HG03565 (cell line): ENCODE measurements at regions not wholly inside any gene's neighbourhood (a gene's known extent, or its start where the extent isn't known, plus 50 kb on each side); places are given as distances from the start of the nearest gene placed in this dataset.
A peak's percentile ranks its signal among the peaks of the same experiment; 100 is the strongest.

Source experiments
- ATAC-seq: cut with Tn5 transposase; IDR thresholded peaks from one replicate; pipeline ENCODE4 v1.9.1; 2021; ENCODE audit warnings: mild to moderate bottlenecking, moderate library complexity; ENCODE audit not compliant: unreplicated experiment

DNA sequence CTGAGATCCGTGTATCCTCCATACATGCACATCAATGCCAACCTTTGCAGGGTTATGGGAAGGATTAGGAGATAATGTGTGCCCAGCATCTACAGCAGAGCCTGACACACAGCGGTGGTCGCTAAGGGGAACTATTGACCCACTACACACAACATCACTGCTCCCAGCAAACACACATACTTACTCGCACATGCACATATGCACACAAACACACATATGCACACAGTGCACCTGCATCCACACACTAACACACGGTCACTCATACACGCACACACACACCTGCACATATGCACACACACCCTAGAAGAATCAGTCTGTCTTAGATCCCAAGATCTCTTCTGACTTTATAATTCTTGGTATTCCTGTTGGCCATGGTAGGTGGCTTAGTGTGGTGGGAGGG lies 118.3 kb downstream of the GYPC start:
- ATAC-seq = no peak

DNA sequence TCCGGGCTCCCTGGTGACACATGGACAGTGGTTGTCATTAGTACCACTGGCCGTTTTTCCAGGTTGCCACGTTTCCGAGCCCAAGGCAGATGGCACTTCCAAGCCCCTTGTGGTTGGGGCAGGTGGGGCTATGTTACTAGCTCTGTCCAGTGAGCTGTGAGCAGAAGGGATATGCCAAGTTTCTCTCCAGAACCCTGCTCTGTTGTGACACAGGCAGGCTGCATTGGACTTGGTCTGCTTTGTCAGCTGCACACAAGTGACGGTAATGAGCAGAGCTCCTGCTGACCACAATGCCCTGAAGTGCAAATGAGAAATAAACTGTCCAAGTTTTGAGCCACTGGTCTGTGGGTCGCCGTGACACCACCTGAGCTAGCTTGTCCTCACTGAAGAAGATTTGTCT lies 118.8 kb downstream of the GYPC start:
- no peak for ATAC-seq

DNA sequence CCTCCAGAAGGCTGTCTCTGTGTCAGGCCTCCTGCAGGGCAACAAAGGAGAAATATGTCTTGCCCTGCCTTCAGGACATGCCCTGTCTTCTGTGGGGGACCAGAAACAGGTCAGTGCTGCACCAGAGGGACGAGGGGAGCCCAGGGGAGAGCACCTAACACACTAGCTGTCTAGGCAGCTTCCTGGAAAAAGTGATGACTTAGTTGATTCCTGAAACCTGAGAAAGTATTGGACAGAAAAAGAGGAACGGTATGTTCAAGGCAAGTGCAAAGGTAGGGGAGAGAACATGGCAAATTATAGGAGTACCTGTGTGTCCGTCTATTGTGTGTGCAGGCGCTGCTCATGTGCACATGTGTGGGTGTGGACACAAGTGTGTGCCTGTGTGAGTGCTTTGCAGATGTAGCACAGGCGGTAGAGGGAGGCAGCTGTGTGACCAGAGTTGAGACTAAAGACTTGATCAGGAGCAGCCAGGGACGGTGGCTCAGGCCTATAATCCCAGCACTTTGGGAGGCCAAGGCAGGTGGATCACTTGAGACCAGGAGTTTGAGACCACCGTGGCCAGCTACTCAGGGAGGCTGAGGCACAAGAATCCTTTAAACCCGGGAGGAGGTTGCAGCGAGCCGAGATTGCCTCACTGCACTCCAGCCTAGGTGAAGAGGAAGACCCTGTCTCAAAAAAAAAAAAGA lies 119.5 kb downstream of the GYPC start:
- no peak for ATAC-seq

DNA sequence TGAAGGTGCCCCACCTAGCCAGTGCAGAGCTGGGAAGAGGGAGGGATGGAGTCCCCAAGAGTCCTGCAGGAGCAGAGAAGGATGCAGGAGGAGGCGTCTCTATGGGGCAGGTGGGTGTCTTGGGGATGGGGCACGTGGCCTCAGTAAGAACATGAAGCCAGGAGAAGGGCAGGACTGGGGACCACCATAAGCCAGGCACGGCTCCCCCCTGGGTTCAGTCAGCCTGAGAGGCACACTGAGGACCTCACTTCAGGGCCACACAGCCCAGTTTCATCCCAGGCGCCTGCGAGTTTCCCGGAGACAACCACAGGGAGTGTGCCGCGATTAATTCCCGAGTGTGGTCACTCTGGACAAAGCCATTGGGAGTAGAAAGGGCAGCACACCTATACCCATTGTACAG lies 120.3 kb downstream of the GYPC start:
- no peak for ATAC-seq

DNA sequence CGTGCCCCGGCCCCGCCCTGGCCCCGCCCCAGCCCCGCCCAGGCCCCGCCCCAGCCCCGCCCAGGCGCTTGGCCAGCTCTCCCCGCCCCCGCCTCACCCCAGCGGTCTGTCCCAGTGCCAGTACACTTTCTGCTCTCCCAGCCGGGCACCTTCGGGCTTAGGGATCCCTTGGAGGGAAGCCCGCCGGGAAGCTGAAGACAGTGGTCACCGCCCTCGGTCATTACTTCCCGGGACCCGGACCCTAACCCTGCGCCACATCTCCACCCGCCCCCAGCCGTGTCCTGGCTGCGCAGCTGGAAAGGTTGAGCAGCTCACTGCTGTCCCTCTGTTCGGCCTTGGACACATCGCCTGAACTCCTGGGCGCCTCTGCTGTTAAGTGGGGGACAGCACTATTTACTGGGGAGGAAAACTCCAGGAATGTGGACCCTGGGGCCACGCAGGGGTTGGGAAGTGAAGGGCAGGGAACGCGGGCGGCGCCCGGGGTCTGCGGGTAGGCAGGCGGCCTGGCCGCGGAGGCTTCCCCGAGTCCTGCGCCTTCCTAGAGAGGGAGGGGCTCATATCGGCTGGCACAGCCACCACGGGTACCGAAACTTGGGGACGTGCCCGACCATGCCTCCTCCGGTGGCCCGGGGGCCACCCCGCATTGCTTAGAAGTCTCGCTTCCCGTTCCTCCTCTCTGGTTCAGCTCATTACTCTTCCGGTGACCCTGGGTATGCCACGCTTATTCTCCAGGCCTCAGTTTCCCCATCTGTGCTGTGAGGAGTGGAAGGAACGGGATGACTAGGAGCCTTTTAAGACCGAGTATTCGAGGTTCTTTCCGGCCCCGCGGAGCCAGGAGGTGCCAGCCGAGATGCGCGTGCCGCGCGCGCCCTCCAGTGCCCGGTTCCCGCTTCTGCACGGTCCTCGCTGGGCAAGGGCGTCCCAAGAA lies 121.0 kb downstream of the GYPC start:
- peak; percentile 80 for ATAC-seq

DNA sequence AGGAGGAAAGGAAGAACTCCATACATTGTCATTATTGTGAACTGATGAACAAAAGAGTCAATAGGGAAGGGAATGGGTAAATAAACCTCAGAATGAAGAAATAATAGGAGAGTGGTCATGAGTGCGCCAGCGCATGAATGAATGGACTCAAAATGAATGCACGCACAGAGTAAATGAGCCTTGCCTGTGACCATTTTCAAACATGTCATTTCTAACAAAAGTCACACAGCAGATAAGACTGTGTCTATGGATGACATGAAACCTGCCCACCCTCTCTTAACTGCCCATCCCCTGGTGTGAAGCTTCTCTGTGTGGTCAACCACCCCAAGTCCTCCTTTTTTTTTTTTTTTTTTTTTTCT lies 121.1 kb upstream of the TEX51 start:
- peak; percentile 17 for ATAC-seq

DNA sequence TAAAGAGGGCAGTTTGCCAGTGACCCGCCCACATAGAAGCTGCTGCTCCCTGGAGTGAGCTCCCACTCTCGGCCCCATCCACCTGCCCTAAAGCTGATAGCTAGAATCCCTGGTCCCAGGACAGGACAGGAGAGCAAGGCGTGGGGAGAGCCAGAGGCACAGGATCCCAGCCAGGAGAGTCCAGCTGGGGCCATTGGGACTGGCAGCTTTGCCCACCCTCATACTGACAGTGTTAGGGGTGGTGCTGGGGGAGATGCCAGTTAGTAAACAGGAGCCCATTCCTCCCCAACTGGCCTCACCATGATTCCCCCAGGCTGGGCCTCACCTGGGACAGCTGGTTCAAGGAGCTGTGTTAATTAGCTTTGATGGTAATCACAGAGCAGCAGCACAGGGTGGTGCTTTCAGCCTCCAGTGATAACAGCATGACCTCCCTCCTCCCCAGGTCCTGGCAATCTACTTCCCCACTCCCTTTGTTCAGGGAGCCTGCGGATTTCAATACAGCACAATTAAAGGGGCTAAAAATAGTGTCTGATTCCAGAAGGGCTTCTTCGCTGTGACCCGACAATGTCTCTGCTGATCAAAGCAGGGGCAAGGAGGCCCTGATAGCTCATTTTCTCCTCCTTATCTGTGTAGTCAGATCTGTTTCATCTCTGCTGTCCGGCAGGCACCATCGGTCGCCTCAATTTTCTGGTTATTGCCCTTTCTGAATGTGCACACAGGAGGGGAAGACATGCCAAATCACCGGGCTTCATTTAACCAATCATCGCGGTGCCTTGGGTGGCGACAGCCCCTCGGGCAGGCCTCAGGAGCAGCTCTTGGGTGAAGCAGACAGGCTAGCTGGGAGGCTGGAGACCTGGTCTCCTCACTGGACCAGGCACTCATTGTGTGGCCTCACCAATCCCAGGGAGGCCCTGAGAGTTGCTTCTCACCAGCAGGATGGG lies 119.9 kb upstream of the TEX51 start:
- no peak for ATAC-seq

DNA sequence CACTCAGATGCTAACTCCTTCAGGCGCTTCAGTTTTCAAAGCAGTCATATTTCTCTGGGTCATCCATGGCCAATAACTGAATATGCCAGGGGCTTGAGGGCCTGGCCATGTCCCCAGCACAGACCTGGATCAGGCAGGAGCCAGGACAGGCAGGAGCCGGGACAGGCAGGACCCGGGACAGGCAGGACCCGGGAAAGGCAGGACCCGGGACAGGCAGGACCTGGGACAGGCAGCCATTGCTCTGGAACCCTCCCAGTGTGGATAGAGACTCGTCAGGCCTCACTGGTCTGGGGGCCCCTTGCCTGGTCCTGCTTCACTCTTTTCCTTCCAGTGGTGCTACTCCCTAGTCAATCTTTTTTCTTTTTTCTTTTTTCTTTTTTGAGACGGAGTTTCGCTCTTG lies 117.5 kb upstream of the TEX51 start:
- no peak for ATAC-seq

DNA sequence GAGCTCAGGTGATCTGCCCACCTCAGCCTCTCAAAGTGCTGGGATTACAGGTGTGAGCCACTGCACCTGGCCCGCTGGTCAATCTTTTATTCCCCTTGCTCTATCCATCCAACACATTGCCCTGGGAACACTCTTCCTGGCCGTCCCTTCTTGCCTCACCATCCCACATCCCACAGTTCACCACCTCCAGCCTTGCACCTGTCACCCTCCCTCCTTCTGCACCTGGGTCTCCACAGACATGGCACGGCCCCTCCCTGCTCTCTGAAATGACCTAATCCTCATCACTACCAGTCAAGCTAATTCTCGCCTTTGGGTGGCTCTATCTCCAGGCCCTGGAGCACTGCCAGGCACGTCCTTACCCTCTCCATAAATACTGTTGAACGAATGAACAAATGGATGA lies 116.9 kb upstream of the TEX51 start:
- ATAC-seq = no peak

DNA sequence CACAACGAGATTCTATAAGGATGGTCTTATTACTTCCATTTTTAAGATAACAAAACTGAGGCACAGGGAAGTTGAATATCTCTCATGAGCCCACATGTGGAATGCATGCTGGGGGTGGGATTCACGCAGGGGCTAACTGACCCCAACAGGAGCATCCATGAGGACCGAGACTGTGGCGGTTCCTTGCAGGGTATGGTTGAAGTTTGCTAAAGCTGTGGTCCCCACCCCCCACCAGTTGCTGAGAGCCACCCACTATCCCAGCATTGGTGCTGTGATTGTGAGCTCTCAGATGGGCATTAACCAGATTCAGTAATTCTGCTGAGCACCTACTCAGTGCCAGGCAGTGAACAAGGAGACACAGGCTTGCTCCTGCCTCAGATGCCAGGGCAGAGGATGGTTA lies 116.0 kb upstream of the TEX51 start:
- no peak for ATAC-seq

DNA sequence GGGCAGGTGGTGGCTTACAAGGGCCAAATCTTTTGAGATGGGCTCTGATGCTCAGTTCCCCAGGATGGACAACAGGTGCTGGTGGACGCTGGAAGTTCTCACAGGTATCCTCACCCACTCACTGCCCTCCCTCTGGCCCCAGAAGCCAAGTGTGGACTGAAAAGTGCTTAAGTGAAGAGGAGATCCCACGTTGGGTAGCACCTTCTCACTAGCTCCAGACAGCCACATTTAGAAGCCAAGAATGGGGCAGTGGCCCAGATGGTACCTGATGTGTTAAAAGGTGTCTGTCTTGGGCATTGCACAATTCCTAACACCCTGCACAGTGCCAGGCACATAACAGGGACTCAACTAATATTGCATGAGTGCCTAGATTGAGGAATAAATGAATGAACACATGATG lies 115.3 kb upstream of the TEX51 start:
- no peak for ATAC-seq

DNA sequence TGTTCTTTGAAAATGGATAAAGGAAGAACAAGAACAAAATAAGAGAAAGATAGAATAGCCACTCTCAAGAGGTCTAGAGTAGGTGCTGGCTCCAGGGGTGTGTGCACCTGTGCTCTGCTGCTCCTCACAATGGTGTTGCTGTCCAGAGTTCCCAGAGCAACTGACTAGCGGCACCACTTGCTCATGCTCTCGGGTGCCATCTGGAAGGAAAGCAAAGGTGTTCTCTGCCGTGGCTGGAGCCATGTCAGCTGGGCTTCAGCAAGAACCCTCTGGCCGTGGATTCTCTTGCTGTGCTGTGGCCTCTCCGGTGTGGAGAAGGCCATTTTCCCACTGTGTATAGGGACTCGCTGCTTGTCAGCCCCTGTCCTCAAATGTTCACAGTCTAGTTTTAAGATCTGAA lies 114.6 kb upstream of the TEX51 start:
- no peak for ATAC-seq

DNA sequence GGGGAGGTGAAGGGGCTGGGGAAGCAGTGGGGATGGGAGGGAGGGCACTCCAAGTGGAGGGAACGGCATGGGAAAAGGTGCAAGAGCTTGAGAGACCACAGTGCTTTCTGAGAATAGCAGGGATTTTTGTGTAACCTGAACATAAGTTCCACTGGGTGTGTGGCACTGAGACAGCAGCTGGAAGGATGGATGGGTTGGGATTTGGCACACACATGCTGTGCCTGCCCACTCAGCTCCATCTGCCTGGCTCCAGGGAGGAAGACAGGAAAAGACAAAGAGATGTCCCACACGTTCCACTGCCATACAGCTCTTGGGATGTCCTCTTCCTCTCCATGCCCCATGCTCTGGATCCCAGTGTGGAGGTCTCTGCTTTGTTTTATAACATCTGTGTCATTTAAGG lies 114.1 kb upstream of the TEX51 start:
- no peak for ATAC-seq

DNA sequence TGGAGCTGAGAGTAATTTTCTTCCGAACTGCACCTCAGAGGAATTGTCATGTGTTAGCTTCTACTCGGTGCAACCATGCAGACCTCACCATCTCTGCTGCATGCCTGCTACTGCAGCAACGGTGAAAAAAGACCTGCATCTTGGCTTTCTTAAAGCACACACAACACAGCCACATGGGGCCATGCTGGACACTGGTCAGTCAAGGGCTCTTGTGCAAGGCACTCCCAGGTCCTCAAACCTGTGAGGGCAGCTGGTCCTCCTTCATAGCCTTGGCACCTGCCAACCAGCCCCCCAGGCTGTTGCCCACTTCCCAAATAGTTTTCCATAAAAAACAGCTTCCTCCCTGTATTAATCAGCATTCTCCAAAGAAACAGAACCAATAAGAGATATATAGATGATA lies 113.5 kb upstream of the TEX51 start:
- ATAC-seq = no peak

DNA sequence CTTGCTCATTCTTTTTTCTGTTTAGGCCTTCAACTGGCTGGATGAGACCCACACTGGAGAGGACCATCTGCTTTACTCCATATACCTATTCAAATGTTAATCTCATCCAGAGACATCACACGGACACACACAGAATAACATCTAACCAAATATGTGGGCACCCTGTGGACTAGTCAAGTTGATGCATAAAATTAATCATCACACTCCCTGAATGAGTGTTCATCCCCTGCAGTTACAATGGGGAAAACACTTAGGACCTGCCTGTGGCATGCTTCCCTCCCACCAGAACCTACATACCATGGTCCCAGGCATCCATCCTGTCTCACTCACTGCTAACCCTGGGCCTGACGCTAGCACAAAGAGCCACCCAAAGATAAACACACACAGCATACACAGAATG lies 112.8 kb upstream of the TEX51 start:
- no peak for ATAC-seq

DNA sequence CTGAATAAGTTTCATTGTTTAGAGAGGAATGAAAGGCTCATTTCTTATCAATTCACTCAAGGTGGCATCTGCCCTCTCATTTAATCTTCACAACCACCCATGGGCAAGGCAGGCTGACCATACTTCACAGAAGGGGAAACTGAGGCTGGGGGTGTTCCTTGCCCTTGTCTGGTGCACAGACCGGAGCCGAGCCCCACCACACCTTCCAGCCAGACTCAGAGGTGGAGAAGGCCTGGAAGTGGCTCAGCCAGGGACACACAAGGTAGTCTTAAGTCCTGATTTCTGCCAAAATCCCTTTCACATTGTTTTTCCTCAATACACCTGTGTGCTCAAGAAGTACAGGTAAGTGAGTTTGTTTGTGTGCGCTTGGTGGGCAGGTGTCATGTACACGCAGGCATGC lies 111.9 kb upstream of the TEX51 start:
- ATAC-seq = no peak

DNA sequence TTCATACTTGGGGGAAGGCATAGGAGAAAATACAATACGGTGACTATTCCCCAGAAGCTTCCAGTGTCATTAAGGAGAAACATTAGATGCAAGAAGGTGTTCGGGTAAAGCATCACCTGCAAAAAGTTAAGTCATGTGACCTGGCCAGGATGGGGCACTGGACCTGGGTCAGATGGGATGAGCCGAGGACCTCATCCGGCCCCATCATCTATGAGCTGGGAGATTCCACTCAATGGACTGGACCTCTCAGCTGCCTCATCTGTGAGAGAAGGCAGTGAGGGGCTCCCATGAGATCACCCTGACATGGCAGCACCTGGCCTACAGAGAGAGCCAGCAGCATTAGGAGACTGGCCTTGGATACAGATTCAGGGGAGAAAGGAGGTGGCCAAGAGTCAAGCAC lies 111.4 kb upstream of the TEX51 start:
- ATAC-seq = no peak

DNA sequence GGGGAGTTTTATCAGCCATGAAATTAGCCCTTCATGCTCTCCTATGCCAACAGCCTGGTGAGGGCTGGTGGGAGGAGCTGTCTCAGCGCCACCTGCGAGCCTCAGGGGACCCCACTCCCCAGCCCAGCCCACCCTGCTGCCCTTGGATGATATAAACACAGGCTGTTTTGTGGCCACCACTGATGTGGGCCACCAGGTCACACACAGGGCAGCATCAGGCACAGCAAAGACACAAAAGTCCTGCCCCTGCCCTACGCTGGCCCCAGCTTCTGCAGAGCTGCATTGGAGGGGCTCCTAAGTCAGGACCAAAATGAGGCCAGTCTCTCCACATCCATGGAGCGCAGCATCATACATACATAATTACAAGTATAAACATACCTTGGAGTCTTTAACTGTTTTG lies 110.6 kb upstream of the TEX51 start:
- no peak for ATAC-seq

DNA sequence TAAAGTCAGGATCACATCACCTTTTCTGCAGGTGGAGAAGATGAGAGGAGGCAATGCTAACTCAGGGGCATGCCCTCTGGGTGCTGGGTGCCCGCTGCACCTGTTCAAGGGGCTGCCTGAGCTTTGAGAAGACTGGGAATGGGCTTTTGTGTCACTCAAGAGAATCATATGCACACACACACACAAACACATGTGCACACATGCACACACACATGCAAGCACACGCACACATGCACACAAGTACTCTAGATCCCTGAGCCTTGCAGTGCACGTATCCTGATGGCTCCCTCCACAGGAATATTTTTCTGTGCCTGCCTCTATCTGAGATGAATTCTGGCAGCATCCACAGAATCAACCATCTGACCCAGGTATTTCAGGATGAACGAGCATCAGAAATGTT lies 110.0 kb upstream of the TEX51 start:
- ATAC-seq = no peak

DNA sequence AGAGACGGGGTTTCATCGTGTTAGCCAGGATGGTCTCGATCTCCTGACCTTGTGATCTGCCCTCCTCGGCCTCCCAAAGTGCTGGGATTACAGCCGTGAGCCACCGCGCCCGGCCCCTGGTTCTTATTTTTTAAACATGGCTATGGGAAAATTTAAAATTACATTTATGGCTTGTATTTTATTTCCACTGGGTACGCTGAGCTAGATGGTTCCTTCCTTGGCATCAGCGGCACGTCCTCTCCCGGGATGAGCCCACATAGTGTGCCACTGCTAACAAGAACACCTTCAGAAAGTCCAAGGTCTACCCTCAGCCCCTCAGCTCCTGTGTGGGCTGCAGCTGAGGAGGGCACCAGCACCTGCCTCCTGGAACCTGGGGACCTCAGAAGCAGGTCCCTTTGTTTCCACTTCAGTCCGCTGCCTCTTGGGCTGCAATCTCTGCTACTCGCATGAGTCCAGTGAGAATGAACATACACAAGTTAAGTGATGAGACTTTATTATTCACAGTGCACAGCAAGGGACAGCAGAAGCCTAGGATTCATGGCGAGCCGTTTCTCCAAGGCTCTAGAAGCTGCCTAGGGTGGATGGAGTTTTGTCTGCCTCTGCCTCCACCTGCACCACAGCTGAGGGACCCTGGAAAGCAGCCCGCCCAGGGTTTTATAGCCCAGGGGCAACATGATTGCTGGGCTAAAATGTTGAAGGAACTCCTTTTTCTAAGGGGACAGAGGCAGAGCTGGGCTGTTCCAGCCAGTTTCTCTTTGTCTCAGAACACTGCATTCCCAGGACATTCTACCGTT lies 107.5 kb upstream of the TEX51 start:
- ATAC-seq = no peak

DNA sequence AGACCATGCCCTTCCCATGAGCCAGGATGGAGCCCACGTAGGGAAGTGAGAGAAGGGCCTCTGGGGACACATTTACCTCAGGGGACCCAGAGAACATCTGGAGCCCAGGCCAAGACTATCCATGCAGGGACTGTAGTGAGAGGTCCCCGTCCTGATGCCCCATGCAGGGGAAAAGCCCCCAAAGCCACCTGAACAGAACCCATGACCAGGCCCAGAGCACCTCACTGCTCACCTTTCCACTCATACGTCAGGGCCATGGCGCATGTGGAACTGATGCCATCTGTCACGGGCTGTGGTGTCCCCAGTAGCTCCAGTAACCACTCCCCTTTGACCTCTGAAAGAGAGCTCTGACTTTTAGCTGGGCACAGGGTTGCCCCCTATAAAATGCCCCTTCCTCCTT lies 106.5 kb upstream of the TEX51 start:
- no peak for ATAC-seq
